GM12873 (cell line): ENCODE measurements at regions not wholly inside any gene's neighbourhood (a gene's known extent, or its start where the extent isn't known, plus 50 kb on each side); places are given as distances from the start of the nearest gene placed in this dataset.

Experiments
- CTCF ChIP-seq: IDR thresholded peaks from 2 replicates; pipeline ENCODE4 v1.5.1; 2012; ENCODE audit warnings: low read depth, mild to moderate bottlenecking, moderate library complexity, low read length, control low read depth; ENCODE audit not compliant: insufficient read depth; ENCODE audit errors: missing control alignments

DNA sequence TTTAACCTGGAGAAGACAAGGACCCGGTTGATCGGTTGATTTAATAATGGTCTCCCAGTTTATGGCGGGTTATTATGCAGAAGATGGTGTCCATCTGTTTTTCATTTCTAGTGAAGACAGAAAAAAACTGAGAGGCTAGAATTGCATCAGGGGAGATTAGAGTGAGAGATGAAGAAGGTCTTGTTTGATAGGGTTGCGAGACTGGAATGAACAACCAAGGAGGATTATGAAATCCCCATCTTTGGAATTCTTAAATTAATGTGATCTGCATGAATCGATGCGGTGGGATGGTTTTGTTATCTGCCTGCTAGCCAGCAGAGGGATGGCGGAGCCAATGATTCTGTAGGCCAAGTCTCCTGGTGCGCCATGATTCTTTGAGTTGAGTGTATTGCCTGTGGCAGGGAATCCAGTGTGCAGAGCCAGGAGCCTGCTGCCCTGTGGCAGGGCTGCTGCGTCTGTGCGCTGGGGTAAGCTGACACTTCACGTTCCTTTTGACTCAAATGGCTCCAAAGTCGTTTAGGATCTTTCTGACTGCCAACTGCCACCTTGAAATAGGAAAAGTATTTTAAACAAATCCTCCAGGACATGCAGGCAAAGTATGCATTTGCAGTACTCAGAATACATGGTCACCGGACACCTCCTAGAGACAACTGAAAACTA is 200.1 kb downstream of the CLIC5 start:
- TF ChIP-seq CTCF: no peak

DNA sequence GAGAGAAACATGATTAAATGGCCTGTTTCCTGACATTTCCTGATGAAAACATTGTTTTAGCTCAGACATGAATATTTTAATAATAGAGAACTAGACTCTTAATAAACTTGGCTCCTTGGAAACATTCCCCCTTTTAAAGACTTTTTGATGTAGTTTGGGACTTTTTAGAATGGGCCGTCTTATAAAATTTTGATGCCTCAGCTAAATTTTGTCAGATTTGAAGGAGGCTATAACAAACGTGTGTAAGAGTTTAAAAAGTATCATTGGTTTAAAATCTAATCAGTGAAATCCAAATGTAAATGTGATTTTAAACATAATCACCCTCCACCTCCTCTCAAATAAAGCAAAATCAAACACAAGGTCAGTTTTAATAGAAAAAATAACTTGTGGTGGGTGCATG is 200.9 kb downstream of the CLIC5 start:
- TF ChIP-seq CTCF: no peak

DNA sequence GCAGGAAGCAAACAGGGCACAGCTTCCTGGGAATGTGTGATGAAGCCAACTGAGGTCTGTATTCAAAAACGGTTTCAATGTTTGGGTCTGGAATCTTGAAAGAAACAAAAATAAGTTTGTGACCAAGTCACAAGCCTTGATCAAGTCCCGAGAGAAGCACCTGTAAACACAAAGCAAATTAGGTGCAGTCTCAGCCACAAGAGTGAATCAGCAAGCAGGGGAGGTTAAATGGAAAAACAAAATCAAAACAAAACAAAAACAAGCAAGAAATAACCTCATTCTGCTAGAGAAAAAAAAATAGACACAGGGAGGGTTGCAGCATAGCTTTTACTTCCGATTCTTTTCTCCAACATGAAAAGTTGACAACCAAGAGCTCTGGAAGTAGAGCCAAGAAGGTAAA is 201.7 kb downstream of the CLIC5 start:
- no peak for TF ChIP-seq CTCF

GRCh38 chr6:45812922-45813321 is 202.7 kb downstream of the CLIC5 start:
- no peak for TF ChIP-seq CTCF

GRCh38 chr6:45808917-45809316 is 206.7 kb downstream of the CLIC5 start:
- TF ChIP-seq CTCF: no peak

- TF ChIP-seq CTCF: no peak
Measured at GRCh38 chr6:45808042-45808645, 207.5 kb downstream of the CLIC5 start.

GRCh38 chr6:45807311-45808041 is 208.2 kb downstream of the CLIC5 start:
- TF ChIP-seq CTCF: no peak
